Mesendoderm (in vitro differentiated cells): ENCODE measurements at regions not wholly inside any gene's neighbourhood (a gene's known extent, or its start where the extent isn't known, plus 50 kb on each side); places are given as distances from the start of the nearest gene placed in this dataset.

Experiments
- DNase-seq: peaks from one replicate; pipeline ENCODE4 v3.0.0; 2013
- H2AK5ac ChIP-seq: 2 replicates; pipeline ENCODE4 v1.6.1; 2013; ENCODE audit warnings: low read length, inconsistent platforms
- H2BK120ac ChIP-seq: 2 replicates; pipeline ENCODE4 v1.6.1; 2013; ENCODE audit warnings: low read depth, mild to moderate bottlenecking, low read length, moderate library complexity, mixed read lengths
- H2BK15ac ChIP-seq: replicated peaks from 2 replicates; pipeline ENCODE4 v1.6.1; 2013; ENCODE audit warnings: low read depth, mild to moderate bottlenecking, moderate library complexity
- H2BK5ac ChIP-seq: 2 replicates; pipeline ENCODE4 v1.6.1; 2013; ENCODE audit warnings: low read length, inconsistent platforms
- H3K18ac ChIP-seq: 2 replicates; pipeline ENCODE4 v1.6.1; 2013; ENCODE audit warnings: mild to moderate bottlenecking, low read length, mixed read lengths
- H3K23ac ChIP-seq: one replicate; pipeline ENCODE4 v1.6.1; 2013; ENCODE audit warnings: low read length
- H3K27ac ChIP-seq: 2 replicates; pipeline ENCODE4 v1.5.1; 2013; ENCODE audit warnings: low read depth, mild to moderate bottlenecking, inconsistent platforms, low read length, moderate library complexity
- H3K27me3 ChIP-seq: 2 replicates; pipeline ENCODE4 v1.6.1; 2013; ENCODE audit warnings: low read length, control low read depth, mild to moderate bottlenecking, inconsistent platforms; ENCODE audit not compliant: insufficient read depth, poor library complexity
- H3K36me3 ChIP-seq: 2 replicates; pipeline ENCODE4 v1.6.1; 2013; ENCODE audit warnings: low read length, inconsistent platforms; ENCODE audit not compliant: control insufficient read depth, insufficient read depth
- H3K4ac ChIP-seq: one replicate; pipeline ENCODE4 v1.6.1; 2013; ENCODE audit warnings: low read depth, mild to moderate bottlenecking, low read length, moderate library complexity
- H3K4me1 ChIP-seq: 2 replicates; pipeline ENCODE4 v1.6.1; 2013; ENCODE audit warnings: low read depth, low read length, inconsistent platforms; ENCODE audit not compliant: control insufficient read depth
- H3K4me2 ChIP-seq: 2 replicates; pipeline ENCODE4 v1.6.1; 2013; ENCODE audit warnings: low read length
- H3K4me3 ChIP-seq: 2 replicates; pipeline ENCODE4 v1.5.1; 2013; ENCODE audit warnings: mild to moderate bottlenecking, low read length
- H3K56ac ChIP-seq: one replicate; pipeline ENCODE4 v1.6.1; 2013; ENCODE audit warnings: low read length
- H3K79me1 ChIP-seq: 2 replicates; pipeline ENCODE4 v1.6.1; 2013; ENCODE audit warnings: low read length, inconsistent platforms
- H3K79me2 ChIP-seq: 2 replicates; pipeline ENCODE4 v1.6.1; 2013; ENCODE audit warnings: mild to moderate bottlenecking, low read length; ENCODE audit not compliant: control insufficient read depth, insufficient read depth
- H3K9ac ChIP-seq: 2 replicates; pipeline ENCODE4 v1.6.1; 2013; ENCODE audit warnings: low read length, inconsistent platforms
- H4K5ac ChIP-seq: one replicate; pipeline ENCODE4 v1.6.1; 2013; ENCODE audit warnings: low read length
- H4K8ac ChIP-seq: one replicate; pipeline ENCODE4 v1.6.1; 2013; ENCODE audit warnings: low read depth, mild to moderate bottlenecking, control low read depth, low read length, moderate library complexity
- WGBS: extraction: QIAGEN DNeasy Blood & Tissue Kit; methylation state at CpG from one replicate; pipeline ENCODE4 v1.1.7; 2013; ENCODE audit warnings: low lambda C conversion rate, missing lambda C conversion rate; ENCODE audit not compliant: insufficient coverage; ENCODE audit errors: extremely low coverage; 5-methylcytosine and 5-hydroxymethylcytosine counted together

GRCh38 chr7:130943981-130944380, 210.0 kb upstream of the KLF14 start:
- no peak overlapping the region for H3K4ac ChIP-seq
- no peak overlapping the region for H3K4me3 ChIP-seq
- H3K36me3 ChIP-seq = no peaks in the 10 kb centered on the region
- H3K18ac ChIP-seq = no peak overlapping the region
- no peaks in the 10 kb centered on the region for H3K79me2 ChIP-seq
- no peak for DNase-seq
- H2BK120ac ChIP-seq = no peak overlapping the region
- H3K9ac ChIP-seq = no peak overlapping the region
- no peak overlapping the region for H3K4me2 ChIP-seq
- no CpG with 5 or more reads among the region's 3 CpGs for WGBS
- no peaks in the 10 kb centered on the region for H3K79me1 ChIP-seq
- H4K8ac ChIP-seq = no peak overlapping the region
- H4K5ac ChIP-seq = no peak overlapping the region
- no peak overlapping the region for H2BK5ac ChIP-seq
- H3K4me1 ChIP-seq = no peaks in the 10 kb centered on the region
- no peak overlapping the region for H3K23ac ChIP-seq
- no peak overlapping the region for H2AK5ac ChIP-seq
- H2BK15ac ChIP-seq = no peak overlapping the region
- no peak overlapping the region for H3K56ac ChIP-seq
- no peaks in the 10 kb centered on the region for H3K27me3 ChIP-seq
- no peak overlapping the region for H3K27ac ChIP-seq

- Histone ChIP-seq H3K9ac (no peak overlapping the region), H3K4me2 (no peak overlapping the region), H3K27ac (no peak overlapping the region), H4K5ac (no peak overlapping the region), H3K4me1 (no peaks in the 10 kb centered on the region), H3K36me3 (no peaks in the 10 kb centered on the region), H3K56ac (no peak overlapping the region), H2AK5ac (no peak overlapping the region), H2BK15ac (no peak overlapping the region), H2BK120ac (no peak overlapping the region), H3K79me2 (no peaks in the 10 kb centered on the region), H3K23ac (no peak overlapping the region), H2BK5ac (no peak overlapping the region), H4K8ac (no peak overlapping the region), H3K4me3 (no peak overlapping the region), H3K27me3 (no peaks in the 10 kb centered on the region), H3K18ac (no peak overlapping the region), H3K4ac (no peak overlapping the region), H3K79me1 (no peaks in the 10 kb centered on the region)
- WGBS = no CpG with 5 or more reads among the region's 1 CpG
- DNase-seq = no peak
Measured at GRCh38 chr7:130944997-130945396, 211.0 kb upstream of the KLF14 start.

- no peak overlapping the region for H2BK120ac ChIP-seq
- DNase-seq = no peak
- WGBS = no CpG with 5 or more reads among the region's 5 CpGs
- H3K23ac ChIP-seq = no peak overlapping the region
- H3K4me2 ChIP-seq = no peak overlapping the region
- no peak overlapping the region for H4K5ac ChIP-seq
- no peaks in the 10 kb centered on the region for H3K27me3 ChIP-seq
- no peak overlapping the region for H3K18ac ChIP-seq
- H3K4ac ChIP-seq = no peak overlapping the region
- no peaks in the 10 kb centered on the region for H3K4me1 ChIP-seq
- H2BK15ac ChIP-seq = no peak overlapping the region
- H2BK5ac ChIP-seq = no peak overlapping the region
- no peak overlapping the region for H4K8ac ChIP-seq
- no peak overlapping the region for H3K4me3 ChIP-seq
- H3K79me1 ChIP-seq = no peaks in the 10 kb centered on the region
- no peak overlapping the region for H3K27ac ChIP-seq
- no peak overlapping the region for H3K9ac ChIP-seq
- H3K79me2 ChIP-seq = no peaks in the 10 kb centered on the region
- no peaks in the 10 kb centered on the region for H3K36me3 ChIP-seq
- no peak overlapping the region for H2AK5ac ChIP-seq
- H3K56ac ChIP-seq = no peak overlapping the region
Measured at GRCh38 chr7:130945411-130945811, 211.4 kb upstream of the KLF14 start.

GRCh38 chr7:130946114-130946513, 212.1 kb upstream of the KLF14 start:
- Histone ChIP-seq H3K23ac (no peak overlapping the region), H4K8ac (no peak overlapping the region), H3K4me1 (no peaks in the 10 kb centered on the region), H3K79me2 (no peaks in the 10 kb centered on the region), H3K36me3 (no peaks in the 10 kb centered on the region), H2BK5ac (no peak overlapping the region), H3K56ac (no peak overlapping the region), H3K9ac (no peak overlapping the region), H3K27me3 (no peaks in the 10 kb centered on the region), H3K18ac (no peak overlapping the region), H4K5ac (no peak overlapping the region), H3K4me2 (no peak overlapping the region), H3K79me1 (no peaks in the 10 kb centered on the region), H2AK5ac (no peak overlapping the region), H3K4ac (no peak overlapping the region), H3K27ac (no peak overlapping the region), H2BK15ac (no peak overlapping the region), H2BK120ac (no peak overlapping the region), H3K4me3 (no peak overlapping the region)
- no peak for DNase-seq
- WGBS = no CpG with 5 or more reads among the region's 1 CpG

- H3K27me3 ChIP-seq = no peaks in the 10 kb centered on the region
- no peak overlapping the region for H4K8ac ChIP-seq
- H3K4ac ChIP-seq = no peak overlapping the region
- no peak overlapping the region for H3K9ac ChIP-seq
- H3K4me2 ChIP-seq = no peak overlapping the region
- no peak for DNase-seq
- WGBS = no CpG with 5 or more reads among the region's 6 CpGs
- no peak overlapping the region for H3K27ac ChIP-seq
- H3K36me3 ChIP-seq = no peaks in the 10 kb centered on the region
- no peak overlapping the region for H2BK5ac ChIP-seq
- no peak overlapping the region for H2AK5ac ChIP-seq
- H2BK15ac ChIP-seq = no peak overlapping the region
- H3K4me3 ChIP-seq = no peak overlapping the region
- no peak overlapping the region for H3K18ac ChIP-seq
- H2BK120ac ChIP-seq = no peak overlapping the region
- H3K4me1 ChIP-seq = no peaks in the 10 kb centered on the region
- no peak overlapping the region for H4K5ac ChIP-seq
- H3K23ac ChIP-seq = no peak overlapping the region
- no peaks in the 10 kb centered on the region for H3K79me1 ChIP-seq
- H3K79me2 ChIP-seq = no peaks in the 10 kb centered on the region
- no peak overlapping the region for H3K56ac ChIP-seq
Measured at GRCh38 chr7:130947792-130948580, 214.0 kb upstream of the KLF14 start.

GRCh38 chr7:130948822-130949221, 214.8 kb upstream of the KLF14 start:
- Histone ChIP-seq H3K23ac (no peak overlapping the region), H3K79me1 (no peaks in the 10 kb centered on the region), H3K4me2 (no peak overlapping the region), H3K56ac (no peak overlapping the region), H3K27ac (no peak overlapping the region), H4K8ac (no peak overlapping the region), H4K5ac (no peak overlapping the region), H3K4me3 (no peak overlapping the region), H3K79me2 (no peaks in the 10 kb centered on the region), H3K9ac (no peak overlapping the region), H2BK5ac (no peak overlapping the region), H3K36me3 (no peaks in the 10 kb centered on the region), H2BK15ac (no peak overlapping the region), H3K27me3 (no peaks in the 10 kb centered on the region), H3K4ac (no peak overlapping the region), H3K4me1 (no peaks in the 10 kb centered on the region), H2BK120ac (no peak overlapping the region), H3K18ac (no peak overlapping the region), H2AK5ac (no peak overlapping the region)
- no CpG with 5 or more reads among the region's 1 CpG for WGBS
- no peak for DNase-seq
